ENCODE measurements at regions not wholly inside any gene's neighbourhood (a gene's known extent, or its start where the extent isn't known, plus 50 kb on each side); places are given as distances from the start of the nearest gene placed in this dataset.
"Not testable (repeated sequence)": the region's sequence is repeated elsewhere in the genome, so short reads cannot be mapped to it uniquely, and the experiment has no call there.

DNA sequence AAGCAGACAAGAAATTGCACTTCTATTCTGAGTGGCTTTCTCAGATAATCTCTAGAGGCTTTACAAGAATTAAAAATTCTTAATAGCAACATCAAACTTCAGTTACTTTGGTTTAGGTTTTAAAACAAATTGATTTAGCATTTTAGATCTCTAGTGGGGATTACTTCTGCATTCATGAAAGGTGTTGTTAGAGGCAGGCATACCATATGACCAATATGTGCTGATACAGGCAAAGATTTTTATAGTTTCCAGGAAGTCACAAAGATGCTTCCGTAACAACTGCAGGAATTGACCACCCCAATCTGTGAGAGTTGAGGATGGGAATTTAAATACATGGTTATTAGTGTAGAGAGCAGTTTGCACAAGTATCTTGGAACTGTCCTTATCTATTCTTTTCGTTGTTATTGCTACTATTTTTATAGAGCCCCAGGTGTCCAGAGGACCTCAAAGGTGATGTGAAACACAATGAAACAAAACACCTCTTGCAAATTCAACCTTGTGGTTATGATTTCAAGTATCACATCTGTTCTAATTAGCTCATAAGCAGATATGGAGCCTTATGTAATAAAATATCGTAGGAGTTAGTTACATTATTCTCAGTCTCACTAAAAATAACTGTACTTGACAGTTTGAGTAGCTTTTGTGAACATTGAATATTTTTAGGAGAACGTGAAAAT lies 512.7 kb upstream of the ADGRL4 start:
- ChIA-PET POLR2A (no interaction called here), CTCF (no interaction called here)

DNA sequence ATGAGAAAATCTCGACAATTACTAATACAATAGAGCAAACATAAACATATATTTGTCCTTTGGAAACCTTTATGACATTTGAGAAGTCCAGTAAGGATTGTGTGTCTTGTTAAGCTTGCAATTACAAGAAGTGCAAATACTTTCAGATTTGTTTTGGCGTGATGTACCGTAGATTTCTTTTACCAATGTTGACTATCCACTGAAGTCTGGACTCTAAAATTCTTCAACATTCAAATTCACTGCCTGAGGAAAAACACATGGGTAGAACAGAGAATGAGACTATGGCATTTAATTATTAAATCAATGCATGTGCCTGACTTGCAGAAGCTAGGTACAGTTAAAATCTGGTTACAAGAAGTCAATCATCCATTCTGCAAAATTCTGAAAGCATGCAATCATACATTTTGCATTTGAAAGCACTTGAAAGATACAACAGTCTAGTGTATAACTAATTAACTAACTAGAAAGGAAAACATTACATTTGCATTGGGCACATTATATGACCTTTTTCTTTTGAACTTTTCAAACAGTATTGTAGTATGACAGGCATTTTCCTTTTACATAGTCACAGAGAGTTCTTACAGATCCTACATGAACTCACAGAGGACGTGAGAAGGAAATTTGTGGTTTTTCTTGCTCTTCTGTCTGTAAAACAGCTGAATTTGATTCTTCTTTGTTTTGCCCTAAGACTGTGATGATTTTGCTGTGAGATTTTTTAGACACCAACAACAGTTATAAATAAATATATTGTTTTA lies 511.1 kb upstream of the ADGRL4 start:
- ChIA-PET CTCF (no interaction called here), POLR2A (no interaction called here)

DNA sequence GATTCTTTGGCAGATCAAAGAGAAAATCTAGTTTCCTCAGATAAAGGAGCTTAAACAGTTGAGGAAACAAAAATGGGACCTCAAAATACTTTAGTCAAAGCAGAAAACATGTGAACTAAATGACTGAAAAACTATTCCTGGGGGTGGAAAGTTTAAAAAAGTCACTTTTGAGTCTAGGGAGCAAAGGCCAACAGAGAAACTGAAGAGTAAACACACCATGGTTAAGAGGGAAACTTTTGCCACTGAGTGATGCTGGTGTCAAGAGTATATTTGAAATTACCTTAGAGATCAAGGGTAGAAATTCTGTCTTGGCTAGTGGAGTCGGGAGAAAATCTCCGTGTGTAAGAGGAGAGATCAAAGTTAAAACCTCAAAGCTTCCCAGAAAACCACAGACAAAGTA lies 501.2 kb upstream of the ADGRL4 start:
- CTCF ChIA-PET = no interaction called here
- POLR2A ChIA-PET = no interaction called here

DNA sequence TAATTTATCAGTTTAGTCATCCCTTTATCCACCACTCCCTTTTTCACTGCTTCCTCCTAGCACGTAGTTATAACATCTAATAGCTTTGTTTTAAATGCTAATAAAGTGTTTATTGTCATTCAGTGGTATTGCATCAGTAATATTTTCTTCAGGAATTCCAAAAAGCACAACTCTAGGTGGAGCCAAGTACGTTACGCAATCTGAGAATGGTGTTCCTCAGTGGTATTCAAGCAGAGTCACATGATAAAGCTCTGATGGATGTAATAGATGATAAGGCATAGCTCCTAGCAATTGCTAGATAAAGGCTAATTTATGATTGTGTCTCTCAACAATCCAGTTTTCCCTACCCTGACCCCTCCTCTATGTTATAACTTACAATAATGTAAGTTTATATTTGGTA lies 494.6 kb upstream of the ADGRL4 start:
- ChIA-PET CTCF (no interaction called here), POLR2A (no interaction called here)

DNA sequence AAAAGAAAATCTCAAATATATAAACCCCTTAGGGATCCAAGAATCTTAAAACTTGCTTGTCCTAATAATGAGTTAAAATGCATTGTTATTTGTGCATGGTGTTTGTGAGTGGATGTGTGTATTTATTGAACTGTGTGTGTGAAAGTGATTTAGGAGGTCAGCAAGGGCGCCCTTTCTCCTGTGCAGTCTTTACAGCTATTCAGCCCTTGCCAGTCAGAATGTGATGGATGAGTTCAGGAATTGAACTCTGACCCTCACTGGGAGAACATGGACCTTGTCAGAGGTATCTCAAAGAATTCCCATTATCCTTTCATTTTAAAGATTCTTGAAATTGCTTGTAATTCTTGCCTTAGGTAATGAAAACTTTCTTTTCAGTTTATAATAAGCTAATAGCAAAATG lies 493.0 kb upstream of the ADGRL4 start:
- CTCF ChIA-PET = no interaction called here
- POLR2A ChIA-PET = no interaction called here

DNA sequence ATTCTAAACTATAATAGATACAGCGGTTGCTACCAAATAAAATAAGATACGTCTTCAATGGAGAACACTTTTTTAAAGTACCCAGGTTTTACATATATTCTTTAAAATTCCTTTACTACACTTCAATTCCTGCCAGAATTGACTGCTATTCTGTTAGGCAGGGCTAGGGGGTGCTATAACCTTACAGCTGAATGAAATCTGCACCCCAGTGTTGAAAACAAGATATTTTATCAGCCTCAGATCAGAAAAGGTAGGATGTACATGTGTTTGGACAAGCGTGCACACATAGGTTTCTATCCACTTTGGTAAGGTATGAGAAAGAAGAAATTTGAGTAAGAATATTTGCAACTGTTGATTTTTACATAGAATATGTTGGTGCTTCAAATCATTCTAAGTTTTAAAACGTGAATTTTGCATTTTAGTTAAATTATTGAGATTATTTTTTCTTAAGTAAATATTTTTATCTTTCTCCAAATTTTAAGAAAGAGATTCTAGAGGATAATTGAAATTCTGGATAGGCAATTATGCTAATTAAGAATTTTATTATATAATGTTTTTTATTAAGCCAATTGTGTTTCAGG lies 490.8 kb upstream of the ADGRL4 start:
- ChIA-PET POLR2A (no interaction called here), CTCF (no interaction called here)

DNA sequence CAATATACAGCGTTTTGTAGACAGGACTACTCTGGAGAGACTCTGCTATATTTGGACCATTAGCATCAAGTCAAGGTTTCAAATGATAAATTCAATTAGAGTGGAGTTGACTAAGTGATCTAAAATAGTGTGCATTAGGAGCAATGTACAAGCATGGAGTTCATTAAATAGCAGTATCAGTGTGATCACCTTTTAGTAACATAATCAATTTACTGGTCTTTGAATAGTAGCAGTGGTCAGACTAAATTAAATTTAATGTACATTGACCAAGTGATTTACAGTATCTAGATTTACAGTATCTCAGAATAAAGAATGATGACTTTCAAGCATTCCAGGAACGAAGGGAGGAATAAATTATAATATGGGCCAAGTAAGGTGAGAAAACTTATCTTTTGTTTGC lies 489.6 kb upstream of the ADGRL4 start:
- ChIA-PET CTCF (no interaction called here), POLR2A (no interaction called here)

DNA sequence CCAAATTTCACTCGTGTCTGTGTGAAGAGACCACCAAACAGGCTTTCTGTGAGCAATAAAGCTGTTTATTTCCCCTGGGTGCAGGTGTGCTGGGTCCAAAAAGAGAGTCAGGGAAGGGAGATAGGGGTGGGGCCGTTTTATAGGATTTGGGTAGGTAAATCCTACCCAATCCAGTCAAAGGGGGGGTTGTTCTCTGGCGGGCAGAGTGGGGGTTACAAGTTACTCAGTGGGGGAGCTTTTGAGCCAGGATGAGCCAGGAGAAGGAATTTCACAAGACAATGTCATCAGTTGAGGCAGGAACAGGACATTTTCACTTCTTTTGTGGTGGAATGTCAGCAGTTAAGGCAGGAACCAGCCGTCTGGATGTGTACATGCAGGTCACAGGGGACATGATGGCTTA lies 487.2 kb upstream of the ADGRL4 start:
- POLR2A ChIA-PET, CTCF ChIA-PET: not testable (repeated sequence)

DNA sequence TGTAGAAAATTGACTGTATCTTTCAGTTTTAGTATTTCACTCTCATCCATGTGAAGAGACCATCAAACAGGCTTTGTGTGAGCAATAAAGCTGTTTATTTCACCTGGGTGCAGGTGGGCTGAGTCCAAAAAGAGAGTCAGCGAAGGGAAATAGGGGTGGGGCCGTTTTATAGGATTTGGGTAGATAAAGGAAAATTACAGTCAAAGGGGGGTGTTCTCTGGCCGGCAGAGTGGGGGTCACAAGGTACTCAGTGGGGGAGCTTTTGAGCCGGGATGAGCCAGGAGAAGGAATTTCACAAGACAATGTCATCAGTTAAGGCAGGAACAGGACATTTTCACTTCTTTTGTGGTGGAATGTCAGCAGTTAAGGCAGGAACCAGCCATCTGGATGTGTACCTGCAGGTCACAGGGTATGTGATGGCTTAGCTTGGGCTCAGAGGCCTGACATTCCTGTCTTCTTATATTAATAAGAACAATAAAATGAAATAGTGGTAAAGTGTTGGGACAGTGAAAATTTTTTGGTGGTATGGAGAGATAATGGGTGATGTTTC lies 482.1 kb upstream of the ADGRL4 start:
- POLR2A ChIA-PET, CTCF ChIA-PET: not testable (repeated sequence)

DNA sequence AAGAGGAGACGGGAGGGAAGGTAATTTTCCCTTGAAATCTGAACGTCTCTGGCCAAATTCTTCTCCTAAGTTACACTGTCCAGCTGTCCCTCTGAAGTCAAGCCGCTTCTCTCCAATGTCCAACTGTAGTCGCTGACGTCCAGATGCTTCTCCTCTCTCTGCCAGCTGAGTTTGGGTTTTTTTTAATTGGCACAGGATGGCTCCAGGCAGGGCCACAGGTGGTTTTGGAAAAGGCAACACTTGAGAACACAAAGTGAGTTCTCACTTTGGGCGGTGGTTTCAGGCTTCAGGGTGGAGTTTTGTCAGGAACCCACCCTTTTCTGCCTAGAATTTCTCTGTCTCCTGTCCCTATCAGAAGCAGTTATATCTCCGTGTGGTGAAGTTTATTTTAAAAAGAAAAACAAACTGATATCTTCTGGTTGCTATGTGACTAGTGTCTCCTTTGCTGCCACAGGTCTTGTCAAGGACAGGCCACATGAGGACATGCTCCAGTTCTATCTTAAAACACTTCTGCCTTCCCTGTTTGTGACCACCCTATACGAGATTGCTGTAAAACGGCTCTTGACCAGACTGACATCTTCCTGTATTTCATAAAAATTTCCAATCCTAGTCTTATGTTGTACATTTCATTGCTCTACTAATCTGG lies 472.3 kb upstream of the ADGRL4 start:
- CTCF ChIA-PET = no interaction called here
- POLR2A ChIA-PET = no interaction called here

DNA sequence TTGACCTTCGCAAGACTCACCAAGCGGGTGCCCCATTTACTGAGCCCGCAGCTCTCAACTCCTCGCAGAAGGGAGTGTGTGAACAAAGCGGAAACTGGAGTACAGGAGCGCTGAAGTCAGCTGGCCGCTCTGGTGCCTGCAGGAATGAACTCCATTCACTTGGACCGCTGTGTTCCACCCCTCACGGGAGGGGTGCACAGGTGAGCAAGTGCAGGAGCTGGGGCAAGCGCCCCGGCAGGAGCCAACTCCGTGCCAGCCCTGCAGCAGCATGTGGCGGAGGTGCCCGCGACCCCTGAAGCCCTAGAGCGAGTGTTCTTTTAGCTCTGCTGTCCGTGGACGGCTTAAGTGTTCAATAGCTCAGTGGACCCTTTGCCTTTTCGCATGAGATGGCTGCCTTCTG lies 471.6 kb upstream of the ADGRL4 start:
- ChIA-PET POLR2A (no interaction called here), CTCF (no interaction called here)

DNA sequence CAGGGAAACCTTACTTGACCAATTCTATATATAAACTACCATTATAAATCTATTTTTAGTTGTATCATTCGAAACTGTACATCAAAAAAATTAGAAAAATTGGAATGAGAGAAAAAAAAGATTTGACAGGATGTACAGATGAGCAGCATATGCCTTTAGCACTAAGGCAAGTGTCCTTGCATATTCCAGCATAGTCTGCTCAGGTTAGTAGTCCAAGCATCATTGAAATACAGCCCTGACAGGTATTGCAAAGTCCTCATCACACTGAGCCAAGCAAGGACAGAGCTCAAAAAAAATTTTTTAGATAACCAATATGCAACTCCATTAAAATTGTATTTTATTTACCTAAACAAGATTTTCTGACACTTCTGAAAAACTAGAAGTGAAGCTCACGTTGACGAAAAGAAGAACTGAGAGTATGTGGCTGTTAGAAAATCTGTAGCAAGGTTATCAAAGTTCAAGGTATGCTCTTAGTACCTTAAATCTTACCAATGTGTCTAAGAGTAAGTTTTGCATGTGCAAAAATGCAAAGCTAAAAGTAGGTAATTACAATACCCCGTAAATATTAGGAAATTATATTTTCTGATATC lies 465.6 kb upstream of the ADGRL4 start:
- POLR2A ChIA-PET = no interaction called here
- CTCF ChIA-PET = interaction anchor here (0.6 kb wide), 1 partner anchor 718 kb away, joined by 3 read pairs; no protein-coding TSS in a partner anchor

DNA sequence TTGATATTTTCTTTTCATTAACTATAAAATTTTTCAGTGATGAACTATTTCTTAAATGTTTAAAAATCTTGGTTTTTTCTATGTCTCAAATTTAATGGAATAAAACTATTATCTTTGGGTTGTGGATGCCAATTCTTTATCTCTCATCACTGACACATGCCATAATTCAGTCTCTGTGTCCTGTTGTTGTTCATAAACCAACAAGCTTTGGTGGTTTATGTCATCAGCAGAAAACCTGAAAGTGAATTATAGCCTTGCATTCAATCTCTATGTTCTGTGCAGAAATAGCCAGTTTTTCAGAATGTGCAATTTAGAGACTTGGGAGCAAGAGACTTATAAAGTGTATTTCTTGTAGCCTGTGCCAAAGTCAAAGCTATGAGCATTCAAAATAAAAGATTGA lies 462.6 kb upstream of the ADGRL4 start:
- CTCF ChIA-PET = no interaction called here
- POLR2A ChIA-PET = no interaction called here

DNA sequence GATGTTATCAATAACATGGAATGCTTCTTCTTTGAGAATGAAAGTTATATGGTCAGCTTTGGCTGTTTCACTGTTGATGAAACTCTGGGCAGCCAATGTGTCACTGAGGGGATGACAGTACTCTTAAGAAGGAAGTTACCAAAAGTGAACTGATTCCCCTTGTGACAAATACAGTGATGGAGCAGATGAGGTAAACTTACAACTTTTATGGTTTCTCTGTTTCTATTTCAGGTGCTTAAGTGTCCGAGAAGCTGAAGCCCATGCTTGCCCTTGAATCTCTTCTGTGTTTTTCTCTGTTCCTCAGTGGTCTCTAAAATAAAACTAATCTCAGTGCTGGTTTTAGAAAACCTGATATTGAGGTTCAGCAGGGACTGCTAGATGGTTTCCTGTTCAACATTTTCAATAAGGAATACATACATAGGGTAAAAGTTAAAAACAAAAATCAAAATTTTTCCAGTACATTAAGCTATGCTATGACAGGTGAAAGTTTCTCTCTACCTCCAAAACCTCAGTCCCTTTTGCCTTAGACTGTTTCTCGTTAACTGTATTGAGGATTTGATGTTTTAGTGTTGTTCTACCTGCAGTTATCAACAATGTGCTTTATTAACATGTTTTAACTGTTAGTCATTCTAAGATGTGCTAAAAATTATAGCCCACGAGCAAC lies 454.4 kb upstream of the ADGRL4 start:
- ChIA-PET POLR2A (no interaction called here), CTCF (no interaction called here)

DNA sequence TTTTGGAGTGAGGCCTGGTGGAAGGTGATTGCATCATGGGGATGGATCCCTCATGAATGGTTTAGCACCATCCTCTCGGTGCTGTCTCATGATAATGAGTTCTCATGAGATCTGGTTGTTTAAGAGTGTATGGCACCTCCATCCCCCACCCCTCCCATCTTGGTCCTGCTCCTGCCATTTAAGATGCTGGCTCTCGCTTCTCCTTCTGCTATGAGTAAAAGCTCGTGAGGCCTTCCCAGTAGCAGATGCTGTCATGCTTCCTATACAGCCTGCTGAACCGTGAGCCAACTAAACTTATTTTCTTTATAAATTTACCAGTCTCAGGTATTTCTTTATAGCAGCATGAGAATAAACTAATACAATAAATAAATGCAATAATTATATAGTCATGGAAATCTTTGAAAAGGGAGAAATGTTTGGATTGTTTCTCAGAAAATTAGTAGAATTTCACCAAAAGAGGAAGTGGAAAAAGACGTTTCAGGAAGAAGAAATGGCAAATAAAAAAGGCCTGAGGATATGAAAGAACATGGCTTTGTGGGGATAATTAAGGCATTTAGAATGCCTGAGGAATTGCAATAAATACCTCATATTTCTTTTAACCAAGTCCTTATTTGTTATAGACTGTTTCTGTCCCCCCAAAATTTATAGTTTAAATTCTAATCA lies 451.2 kb upstream of the ADGRL4 start:
- POLR2A ChIA-PET = no interaction called here
- CTCF ChIA-PET = no interaction called here

DNA sequence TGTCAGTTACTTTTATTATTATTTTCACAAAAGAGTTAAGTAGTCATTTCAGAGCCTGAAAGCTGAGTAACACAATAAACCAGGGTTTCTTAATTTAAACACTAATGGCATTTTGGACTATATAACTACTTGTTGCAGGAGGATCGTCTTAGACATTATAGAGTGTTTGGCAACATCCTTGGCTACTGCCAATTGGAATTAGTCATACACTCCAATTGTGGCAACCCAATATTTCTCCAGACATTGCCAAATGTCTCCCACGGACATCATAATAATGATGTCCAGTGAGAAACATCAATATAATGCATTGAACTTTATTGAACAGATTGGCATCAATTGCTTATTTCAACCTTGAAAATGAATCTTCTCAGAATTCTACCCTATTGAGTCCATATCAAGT lies 441.9 kb upstream of the ADGRL4 start:
- CTCF ChIA-PET = no interaction called here

DNA sequence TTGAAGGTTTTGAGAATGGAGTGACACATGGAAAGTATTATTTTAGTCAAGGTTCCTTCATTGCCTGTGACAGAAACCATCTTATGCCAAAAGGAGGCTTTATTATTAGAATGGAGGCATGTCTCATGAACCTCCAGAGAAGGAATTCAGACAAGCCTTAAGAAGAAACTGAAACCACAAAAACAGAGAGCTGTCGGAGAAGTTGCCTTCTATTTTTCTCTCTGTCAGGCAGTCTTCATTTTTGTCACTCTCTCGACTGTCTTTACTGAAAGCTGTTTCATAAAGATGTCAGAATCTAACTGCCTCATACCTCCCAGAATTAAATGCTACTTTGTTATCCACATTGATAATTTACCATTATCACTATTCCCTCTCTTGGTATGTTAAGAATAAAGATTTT lies 434.7 kb upstream of the ADGRL4 start:
- ChIA-PET CTCF (no interaction called here), POLR2A (no interaction called here)

More for the DNA sequence above, 441.9 kb upstream of the ADGRL4 start:
- POLR2A ChIA-PET = no interaction called here

DNA sequence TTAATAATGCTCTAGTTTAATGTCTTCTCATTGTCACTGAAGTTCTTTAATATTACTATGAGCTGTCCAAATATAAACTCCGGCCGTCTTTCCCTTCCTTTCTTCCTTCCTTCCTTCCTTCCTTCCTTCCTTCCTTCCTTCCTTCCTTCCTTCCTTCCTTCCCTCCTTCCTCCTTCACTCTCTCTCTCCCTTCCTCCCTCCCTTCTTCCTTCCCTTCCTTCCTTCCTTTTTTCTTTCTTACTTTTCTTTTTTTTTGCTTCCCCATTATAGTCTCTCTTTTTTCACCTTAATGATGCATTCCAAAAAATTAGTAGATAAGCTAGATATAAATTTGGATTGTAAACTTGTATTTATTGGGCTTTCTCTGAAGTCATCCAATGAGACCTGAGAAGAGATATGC lies 431.0 kb upstream of the ADGRL4 start:
- CTCF ChIA-PET = no interaction called here
- POLR2A ChIA-PET = no interaction called here

DNA sequence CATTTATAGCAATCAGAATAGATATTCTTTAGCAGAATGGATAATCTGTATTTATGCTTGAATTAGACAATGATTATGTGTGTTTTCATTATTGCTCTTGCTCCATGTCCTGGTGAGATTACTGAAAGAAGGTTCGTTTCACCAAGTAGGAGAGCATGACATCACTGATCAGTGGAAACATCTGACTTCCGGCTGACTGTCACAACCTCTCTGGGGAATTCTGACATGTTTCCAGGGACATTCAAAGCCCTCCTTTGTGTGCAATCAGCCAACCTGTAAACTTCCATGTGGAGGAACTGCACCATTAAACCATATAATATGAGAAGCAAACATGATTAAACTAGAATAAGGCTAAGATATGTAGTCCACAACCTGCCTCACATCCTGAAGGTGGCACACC lies 424.8 kb upstream of the ADGRL4 start:
- POLR2A ChIA-PET = no interaction called here
- CTCF ChIA-PET = no interaction called here

DNA sequence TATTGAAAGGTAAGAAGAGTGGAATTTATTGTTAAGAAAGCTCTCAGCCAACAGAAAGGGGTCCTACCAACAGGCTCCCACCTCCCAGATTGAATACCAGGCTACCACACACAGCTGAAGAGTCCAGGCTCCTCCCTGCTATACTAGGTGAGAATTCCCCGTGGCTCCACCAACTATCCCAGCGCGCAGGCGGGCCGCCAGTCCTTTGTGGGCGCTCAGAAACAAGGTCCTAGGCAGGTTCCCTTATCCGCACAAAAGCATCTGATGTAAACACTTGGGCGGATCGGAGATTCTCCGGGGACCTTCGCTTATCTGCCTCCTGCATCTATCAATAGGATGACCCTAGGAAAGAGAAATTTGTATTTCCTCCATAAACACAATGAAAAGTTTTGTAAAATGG lies 423.9 kb upstream of the ADGRL4 start:
- POLR2A ChIA-PET = no interaction called here
- CTCF ChIA-PET = no interaction called here
